Thoracic aorta (tissue), 2 donors: ENCODE measurements at regions not wholly inside any gene's neighbourhood (a gene's known extent, or its start where the extent isn't known, plus 50 kb on each side); places are given as distances from the start of the nearest gene placed in this dataset.

Experiments used
- ATAC-seq: fragments of 150-250 bp; one replicate; pipeline ENCODE4 v1.8.0; 2017; ENCODE audit warnings: low read depth; ENCODE audit not compliant: insufficient number of reproducible peaks, low FRiP score
- DNase-seq: peaks from one replicate; pipeline ENCODE4 v3.0.0-alpha.2; 2020; ENCODE audit warnings: low spot score
- H3K27ac ChIP-seq, 2 donors: fragments of 200-600 bp; sonication (generic); 1 replicate in 1 of 2; 2 replicates in 1 of 2; pipeline ENCODE4 v1.5.1; 2016; ENCODE audit warnings: mild to moderate bottlenecking in 2 of 2, moderate library complexity in 2 of 2
- H3K27me3 ChIP-seq: fragments of 200-600 bp; sonication (generic); replicated peaks from 2 replicates; pipeline ENCODE4 v1.6.0; 2016; ENCODE audit warnings: mild to moderate bottlenecking; ENCODE audit not compliant: insufficient read depth
- H3K36me3 ChIP-seq: fragments of 200-600 bp; sonication (generic); one replicate; pipeline ENCODE4 v1.5.1; 2016
- H3K4me1 ChIP-seq, 2 donors: fragments of 200-600 bp; sonication (generic); 1 replicate in 1 of 2; 2 replicates in 1 of 2; pipeline versions ENCODE4 v1.5.1 to v1.6.0; 2016; ENCODE audit warnings: low read depth in 2 of 2, mild to moderate bottlenecking in 1 of 2; ENCODE audit not compliant: control insufficient read depth in 1 of 2
- H3K4me3 ChIP-seq: fragments of 200-600 bp; sonication (generic); 2 replicates; pipeline ENCODE4 v1.5.1; 2016; ENCODE audit warnings: mild to moderate bottlenecking
- H3K9me3 ChIP-seq: fragments of 200-600 bp; sonication (generic); 2 replicates; pipeline ENCODE4 v1.5.1; 2016
- CTCF ChIP-seq: fragments of 200-600 bp; sonication (generic); IDR thresholded peaks from one replicate; pipeline ENCODE4 v1.5.1; 2019; ENCODE audit warnings: antibody characterized with exemption

- ATAC-seq (no peak), DNase-seq (no peak)
- H3K27me3 ChIP-seq: no peaks in the 10 kb centered on the region
- H3K4me3 ChIP-seq: no peak overlapping the region
- no peaks in the 10 kb centered on the region for H3K9me3 ChIP-seq
- no peaks in the 10 kb centered on the region for H3K36me3 ChIP-seq
- no peaks in the 10 kb centered on the region for H3K4me1 ChIP-seq
- no peak for TF ChIP-seq CTCF
- no peak overlapping the region for H3K27ac ChIP-seq
Observed at GRCh38 chr6:163675611-163676010, 261.1 kb downstream of the QKI start.

- Histone ChIP-seq H3K36me3 (no peaks in the 10 kb centered on the region), H3K4me1 (peaks cover 0 to 4% of the 10 kb centered on the region in 2 donors), H3K4me3 (no peak overlapping the region), H3K27ac (no peak overlapping the region), H3K27me3 (no peaks in the 10 kb centered on the region), H3K9me3 (no peaks in the 10 kb centered on the region)
- DNase-seq (no peak), ATAC-seq (no peak)
- TF ChIP-seq CTCF: no peak
Observed at GRCh38 chr6:163672710-163673109, 258.2 kb downstream of the QKI start.

GRCh38 chr6:163671791-163672190 is 257.3 kb downstream of the QKI start:
- Histone ChIP-seq H3K4me3 (no peak overlapping the region), H3K36me3 (no peaks in the 10 kb centered on the region), H3K27me3 (no peaks in the 10 kb centered on the region), H3K4me1 (peaks cover 0 to 4% of the 10 kb centered on the region in 2 donors), H3K27ac (no peak overlapping the region), H3K9me3 (no peaks in the 10 kb centered on the region)
- no peak for TF ChIP-seq CTCF
- ATAC-seq: no peak
- DNase-seq: no peak

- Histone ChIP-seq H3K4me3 (no peak overlapping the region), H3K27me3 (no peaks in the 10 kb centered on the region), H3K36me3 (no peaks in the 10 kb centered on the region), H3K27ac (no peak overlapping the region), H3K9me3 (no peaks in the 10 kb centered on the region), H3K4me1 (peaks cover 0 to 4% of the 10 kb centered on the region in 2 donors)
- no peak for ATAC-seq
- DNase-seq: no peak
- TF ChIP-seq CTCF: no peak
Observed at GRCh38 chr6:163671355-163671754, 256.8 kb downstream of the QKI start.

GRCh38 chr6:163670336-163670735 is 255.8 kb downstream of the QKI start:
- no peak for TF ChIP-seq CTCF
- Histone ChIP-seq H3K27ac (no peak overlapping the region), H3K9me3 (no peaks in the 10 kb centered on the region), H3K27me3 (no peaks in the 10 kb centered on the region), H3K4me3 (no peak overlapping the region), H3K36me3 (no peaks in the 10 kb centered on the region), H3K4me1 (peaks cover 0 to 4% of the 10 kb centered on the region in 2 donors)
- ATAC-seq (no peak), DNase-seq (no peak)
